NOMO-1 treated with dmso at 0.1 percent for 144 hours (cell line): ENCODE measurements at regions not wholly inside any gene's neighbourhood (a gene's known extent, or its start where the extent isn't known, plus 50 kb on each side); places are given as distances from the start of the nearest gene placed in this dataset.
"Not testable (repeated sequence)": the region's sequence is repeated elsewhere in the genome, so short reads cannot be mapped to it uniquely, and the experiment has no call there.

Experiments used
- DNase-seq: peaks from one replicate; lab custom pipeline; 2025; ENCODE audit not compliant: unreplicated experiment; lab: John Stamatoyannopoulos, UW

DNA sequence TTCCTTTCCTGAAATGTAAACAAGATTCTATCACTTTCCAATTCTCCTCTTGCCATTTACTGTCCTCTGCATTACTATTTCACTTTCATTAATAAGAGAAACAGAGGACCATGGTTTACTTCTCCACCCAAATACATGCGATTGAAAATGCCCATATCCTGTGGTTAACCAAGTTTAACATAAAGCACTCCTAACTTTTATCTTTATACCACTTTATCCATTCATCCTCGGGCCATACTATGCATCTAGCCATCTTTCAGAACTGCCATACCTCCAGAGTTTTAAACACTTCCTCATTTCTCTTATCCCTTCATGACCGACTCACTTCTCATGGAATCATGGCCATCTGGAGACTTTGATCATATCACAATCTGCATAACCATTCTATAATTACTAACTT lies 1182.3 kb downstream of the CNTNAP5 start:
- no peak for DNase-seq

DNA sequence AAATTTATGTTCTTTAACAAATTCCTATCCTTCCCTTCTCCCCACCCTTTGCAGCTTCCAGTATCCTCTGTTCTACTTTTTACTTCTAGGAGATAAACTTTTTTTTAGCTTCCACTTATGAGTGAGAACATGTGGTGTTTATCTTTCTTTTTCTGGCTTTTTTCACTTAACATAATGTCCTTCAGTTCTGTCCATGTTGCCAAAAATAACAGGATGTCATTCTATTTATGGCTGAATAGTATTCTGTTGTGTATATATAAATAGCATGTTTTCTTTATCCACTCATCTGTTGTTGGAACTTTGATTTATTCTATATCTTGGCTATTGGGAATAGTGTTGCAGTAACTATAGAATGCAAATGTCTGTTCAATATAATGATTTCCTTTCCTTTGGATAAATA lies 1191.2 kb downstream of the CNTNAP5 start:
- no peak for DNase-seq

DNA sequence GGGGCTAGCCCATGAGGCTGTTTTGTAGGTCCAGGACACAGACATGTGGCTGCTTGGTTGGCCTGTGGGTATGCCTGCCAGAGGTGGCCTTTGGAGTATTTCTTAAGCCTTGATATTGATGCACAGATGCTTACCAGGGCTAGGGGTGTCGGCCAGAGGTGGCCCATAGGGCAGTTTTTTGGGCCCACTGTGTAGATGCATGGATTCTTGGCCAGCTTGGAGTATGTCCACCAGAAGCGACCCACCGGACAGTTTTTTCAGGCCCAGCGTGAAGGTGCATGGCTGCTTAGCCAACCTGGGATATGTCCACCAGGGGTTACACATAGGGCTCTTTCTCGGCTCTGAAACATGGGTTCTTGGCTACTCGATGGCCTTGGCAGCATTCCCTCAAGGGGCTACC lies 1199.1 kb downstream of the CNTNAP5 start:
- no peak for DNase-seq

DNA sequence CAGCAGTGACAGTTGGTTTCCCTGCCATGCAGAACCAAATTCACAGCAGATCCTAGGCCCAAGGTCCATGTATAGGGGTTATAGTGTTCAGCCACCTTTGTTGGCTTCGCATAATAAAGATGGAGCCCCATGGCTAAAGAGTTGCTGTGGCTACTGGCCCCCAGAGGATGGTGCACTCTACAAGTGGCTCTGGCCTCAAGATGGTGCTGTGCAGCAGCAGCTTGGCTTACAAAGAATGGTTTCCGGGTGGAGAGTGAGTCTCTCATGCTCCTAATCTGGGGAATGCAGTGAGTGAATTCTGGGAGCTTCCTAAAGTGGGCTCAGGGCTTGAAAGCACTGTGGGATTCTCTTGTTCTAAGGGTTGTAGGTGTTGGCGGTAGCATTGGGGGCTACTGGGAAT lies 1199.7 kb downstream of the CNTNAP5 start:
- DNase-seq = no peak

DNA sequence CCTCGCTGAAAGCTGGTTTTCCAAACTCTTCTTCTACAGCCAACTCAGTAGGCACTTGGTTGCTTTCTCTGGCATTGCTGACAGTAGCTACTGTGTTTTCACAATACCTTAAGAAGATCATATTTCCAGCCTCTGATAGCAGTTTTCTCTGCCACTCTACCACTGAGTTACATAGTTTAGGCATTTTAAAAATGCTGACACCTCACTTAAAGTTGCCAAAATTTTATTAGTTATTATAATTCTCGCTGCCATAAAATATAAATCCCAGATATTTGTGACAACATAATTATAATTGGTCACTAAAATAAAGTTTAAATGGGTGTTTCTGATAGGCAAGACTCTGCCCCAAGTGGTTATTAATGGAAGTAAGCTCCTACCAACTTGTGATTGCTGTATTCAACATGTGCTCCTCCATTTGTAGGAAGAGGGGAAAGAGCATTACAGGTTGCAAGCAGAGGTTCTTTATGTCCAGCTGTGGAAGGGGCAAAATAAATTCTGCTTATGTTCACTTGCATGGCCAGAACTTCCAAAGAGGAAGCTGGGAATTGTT lies 1202.8 kb downstream of the CNTNAP5 start:
- DNase-seq = no peak

DNA sequence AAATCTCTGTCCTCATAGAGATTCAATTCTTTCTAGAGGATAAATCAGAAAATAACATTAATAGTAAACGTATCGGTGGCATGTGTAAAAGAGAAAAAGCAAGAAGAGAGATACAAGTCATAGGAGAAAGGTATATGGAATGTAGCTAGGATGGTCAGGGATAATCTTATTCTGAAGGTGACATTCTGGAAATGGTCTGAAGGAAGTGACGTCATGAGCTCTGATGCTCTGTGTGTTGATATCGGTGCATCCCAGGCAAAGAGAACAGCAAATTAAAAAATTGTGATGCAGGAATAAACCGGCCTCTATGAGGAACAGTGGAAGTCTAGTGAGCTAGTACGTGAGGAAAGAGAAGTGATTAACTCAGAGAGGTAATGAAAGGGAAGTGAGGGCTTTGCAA lies 1215.8 kb downstream of the CNTNAP5 start:
- no peak for DNase-seq

DNA sequence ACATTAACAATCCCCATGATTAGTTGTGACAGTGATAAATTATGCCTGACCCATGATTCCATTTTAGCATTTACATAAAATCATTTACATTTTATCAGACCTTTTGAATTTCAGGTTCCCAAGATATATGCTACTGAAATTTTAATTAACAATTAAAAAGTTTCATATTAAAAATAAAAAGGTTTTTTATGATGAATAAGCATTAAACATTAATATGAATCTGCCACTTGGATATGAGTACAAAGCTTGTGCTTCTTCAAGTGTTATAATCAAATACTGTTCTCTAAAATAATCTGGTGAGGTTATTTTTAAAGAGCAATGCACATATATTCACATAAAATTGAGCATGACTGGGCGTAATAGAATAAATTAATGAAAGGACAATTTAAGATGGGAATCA lies 1218.0 kb downstream of the CNTNAP5 start:
- DNase-seq = no peak

DNA sequence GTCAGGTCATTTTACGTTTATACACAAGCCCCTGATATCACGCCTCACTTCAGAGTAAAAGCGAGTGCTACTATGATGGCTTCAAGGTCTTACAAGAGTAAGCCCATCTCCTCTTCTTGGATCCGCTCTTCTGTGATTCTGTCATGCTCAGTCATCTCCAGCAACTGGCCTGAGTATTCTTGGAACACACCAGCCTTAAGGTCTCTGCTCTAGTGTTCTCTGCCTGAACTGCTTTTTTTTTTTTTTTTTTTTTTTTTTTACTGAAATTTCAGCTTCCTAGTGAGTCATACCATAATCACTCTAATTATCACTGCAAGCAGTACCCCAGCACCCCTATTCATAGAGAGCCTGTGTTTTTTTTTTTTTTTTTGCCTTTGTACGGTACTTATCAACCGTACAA lies 1228.9 kb downstream of the CNTNAP5 start:
- no peak for DNase-seq

DNA sequence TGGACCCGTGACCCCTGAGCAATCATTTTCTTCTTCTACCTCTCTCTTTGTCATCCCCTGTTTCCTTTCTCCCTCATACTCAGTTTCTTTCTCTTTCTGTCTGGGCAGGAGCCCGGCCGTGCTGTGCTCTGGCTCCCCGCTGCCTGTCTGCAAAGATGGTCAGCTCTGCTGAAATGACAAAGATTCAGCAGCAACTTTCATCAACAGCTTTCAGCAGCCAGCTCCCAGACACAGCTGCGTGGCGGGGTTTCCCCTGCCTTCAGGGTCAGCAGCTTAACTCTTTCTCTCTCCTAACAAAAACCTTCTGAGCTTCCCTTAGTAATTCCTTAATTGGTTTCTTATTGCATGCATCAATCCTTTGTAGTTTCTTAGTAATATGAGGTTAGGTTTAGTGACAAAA lies 1234.4 kb downstream of the CNTNAP5 start:
- no peak for DNase-seq

DNA sequence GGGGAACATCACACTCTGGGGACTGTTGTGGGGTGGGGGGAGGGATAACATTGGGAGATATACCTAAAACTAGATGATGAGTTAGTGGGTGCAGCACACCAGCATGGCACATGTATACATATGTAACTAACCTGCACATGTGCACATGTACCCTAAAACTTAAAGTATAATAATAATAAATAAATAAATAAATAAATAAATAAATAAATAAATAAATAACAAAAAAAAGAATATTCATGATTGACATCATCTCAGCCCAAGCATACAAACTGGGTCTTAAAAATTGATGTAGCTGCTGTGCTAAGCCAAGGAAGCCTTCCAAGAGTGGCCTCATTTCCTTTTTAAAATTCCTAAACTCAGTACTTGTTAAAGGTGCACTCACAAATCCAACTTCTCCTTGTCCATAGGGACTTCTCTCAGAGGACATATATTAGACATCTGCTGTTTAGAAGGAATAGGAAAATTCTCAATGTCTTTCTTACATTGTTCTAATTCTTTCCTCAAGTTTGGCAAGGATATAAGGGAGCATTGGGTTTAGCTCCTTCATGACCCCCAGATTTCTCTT lies 1235.4 kb downstream of the CNTNAP5 start:
- not testable (repeated sequence) for DNase-seq

DNA sequence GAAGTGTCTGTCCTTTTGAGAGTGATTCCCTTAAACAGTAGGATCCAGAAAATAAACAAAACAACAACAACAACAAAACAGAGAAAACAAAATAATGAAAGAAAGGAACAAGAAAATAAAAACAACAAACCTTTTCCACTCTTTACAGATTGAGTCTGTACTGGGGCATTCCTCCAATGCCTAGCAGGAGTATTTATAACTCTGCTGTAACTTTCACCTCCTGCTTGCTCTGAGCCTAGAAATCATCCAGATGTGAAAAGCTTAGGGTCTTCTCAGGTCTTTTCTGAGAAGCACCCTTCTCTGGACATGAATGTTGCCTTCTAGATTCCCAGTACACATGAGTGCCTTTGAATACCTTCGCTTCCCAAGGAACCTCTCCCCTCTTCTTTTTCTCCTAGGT lies 1239.4 kb downstream of the CNTNAP5 start:
- no peak for DNase-seq

DNA sequence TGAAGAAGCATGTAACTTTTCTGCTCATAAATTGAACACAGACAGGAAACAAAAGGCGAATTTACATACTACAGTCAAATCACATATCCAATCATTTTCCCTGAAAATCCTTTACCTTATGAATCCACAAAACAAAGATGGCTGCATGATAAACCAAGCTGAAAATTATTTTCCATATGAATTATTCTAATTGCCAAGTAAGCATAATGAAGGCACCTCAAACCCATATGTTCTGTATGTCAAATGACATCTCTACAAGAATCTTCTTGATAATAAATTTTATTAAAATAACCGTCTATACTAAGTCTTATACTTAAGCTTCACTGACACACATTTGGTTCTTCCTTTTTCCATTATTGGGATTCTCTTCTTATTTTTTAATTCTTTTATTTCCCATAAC lies 1242.6 kb downstream of the CNTNAP5 start:
- DNase-seq = no peak

DNA sequence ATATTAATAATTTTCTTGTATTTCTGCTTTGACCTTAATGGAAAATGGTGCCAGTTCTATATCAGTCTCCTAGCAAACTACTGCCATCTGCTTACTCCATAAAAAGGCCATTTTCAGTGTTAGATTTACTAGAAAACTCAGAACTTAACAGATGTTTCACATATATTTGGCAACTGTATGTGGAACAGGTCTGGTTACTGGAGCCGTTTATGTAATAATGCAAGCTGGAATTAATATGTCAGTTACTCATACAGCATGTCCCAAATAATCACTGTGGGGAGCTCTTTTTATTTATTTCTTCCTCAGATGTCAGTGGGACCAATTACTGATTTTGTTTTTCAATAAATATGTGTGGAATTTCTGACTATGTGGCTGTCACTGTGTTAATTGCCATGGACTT lies 1247.6 kb downstream of the CNTNAP5 start:
- no peak for DNase-seq

DNA sequence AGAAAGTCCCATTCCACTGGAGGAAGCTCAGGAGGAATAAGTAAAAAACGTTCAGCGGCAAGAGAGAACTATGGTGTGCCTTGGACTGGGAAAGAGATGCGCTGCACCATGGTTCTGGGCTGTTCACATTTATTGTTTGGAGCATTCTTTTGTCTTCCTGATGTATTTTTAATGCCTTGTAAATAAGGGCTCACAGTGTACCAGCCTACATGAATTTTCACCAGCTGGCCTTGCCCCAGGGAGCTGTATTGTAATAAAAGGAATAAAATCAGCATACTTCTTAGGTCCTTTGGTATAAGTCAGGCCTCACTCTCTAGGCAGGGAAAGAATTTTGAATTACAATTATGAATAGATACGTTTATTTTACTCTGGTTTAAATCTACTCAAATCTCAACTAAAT lies 1249.6 kb downstream of the CNTNAP5 start:
- no peak for DNase-seq

DNA sequence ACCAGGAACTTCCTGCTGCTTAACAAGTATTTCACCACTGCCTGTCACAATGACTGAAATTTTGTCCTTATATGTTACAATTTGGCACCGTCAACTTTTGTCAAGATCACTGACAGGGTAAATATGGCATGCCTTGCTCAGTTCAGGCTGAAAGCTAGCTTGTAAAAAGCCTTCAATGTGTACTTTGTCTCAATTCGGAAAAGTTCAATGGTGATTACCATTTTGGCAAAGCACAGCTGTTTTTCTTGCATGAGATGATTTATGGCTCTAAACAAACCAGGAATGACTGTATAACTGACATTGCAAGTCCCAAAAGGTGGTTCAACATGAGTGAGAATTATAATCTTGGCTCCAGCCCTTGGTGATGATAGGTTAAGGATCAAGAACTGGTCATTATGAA lies 1255.2 kb downstream of the CNTNAP5 start:
- DNase-seq = no peak

DNA sequence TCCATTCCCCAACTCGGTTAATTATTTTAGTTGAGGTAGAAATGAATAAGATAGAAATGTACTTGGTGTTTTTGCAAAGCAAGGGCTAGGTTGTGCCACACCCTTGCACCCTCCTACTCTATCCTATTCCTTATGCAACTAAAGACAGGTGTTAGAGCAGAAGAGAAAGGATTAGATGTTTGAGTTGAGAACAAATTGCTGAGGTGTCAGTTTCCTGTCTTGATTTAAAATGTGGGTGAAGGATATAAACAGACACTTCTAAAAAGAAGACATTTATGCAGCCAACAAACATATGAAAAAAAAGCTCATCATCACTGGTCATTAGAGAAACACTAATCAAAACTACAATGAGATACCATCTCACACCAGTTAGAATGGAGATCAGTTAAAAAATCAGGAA lies 1256.2 kb downstream of the CNTNAP5 start:
- DNase-seq = no peak

DNA sequence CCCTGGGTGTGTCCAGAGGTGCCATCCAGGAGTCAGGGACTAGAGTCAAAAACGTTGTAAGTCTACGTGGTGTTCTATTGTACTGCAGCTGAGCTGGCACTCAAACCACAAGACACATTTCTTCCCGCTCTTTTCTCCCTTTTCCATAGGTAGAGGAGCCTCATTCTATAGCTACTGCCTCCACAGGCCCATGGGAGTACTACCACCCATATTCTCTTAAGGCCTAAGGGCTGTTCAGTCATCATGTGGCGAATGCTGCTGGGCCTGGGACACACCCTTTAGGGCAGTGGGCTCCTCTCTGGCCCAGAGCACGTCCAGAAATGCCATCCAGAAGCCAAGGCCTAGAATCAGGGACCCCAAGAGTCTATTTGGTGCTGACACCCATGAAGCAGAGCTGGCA lies 1271.7 kb downstream of the CNTNAP5 start:
- no peak for DNase-seq

DNA sequence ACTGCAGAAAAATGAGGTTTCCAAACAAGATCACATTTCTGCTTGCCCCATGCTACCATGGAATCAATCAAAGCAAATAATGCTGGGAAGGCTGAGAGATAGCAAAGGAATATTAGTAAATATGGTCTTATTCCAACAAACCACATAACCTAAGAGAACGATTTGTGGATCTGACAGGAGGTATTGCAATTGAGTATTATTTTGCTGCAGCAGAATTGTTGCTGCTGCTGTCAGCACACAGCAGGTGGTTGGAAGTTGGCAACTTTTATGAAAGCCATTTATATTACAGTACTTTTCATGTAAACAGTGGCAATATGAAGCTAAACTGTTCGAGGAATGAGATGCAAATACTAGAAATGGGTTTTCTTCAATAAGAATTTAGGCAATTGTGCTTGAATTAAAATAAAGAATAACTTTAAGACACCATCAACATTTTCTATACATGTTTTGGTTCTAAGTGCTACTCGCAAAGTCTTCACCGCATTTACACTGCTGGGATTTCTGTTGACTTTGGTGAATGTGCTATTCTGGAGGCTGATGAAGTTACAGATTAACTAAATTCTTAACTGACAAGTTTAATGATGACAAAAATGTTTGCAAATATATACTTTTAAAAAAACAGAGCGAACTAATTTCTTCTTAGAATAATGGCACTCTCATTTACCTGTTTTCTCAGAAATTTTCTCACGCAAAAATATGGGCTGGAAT lies 1285.7 kb downstream of the CNTNAP5 start:
- no peak for DNase-seq

DNA sequence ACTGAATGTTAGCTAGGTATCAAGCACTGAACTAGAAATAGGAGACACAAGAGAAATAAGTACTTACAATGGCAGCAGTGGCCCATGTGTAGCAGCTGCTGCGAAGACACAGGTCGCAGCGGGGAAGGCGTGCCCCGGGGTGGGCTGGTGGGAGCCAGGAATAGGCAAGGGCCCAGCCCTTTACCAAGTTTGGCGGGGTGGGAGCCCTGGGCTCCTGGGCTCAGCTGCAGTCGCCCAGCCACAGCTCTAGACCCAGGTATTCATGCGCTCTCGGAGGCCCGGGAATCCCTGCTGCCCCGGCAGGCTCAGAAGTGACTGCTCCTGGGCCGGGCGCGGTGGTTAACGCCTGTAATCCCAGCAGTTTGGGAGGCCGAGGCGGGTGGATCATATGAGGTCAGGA lies 1287.3 kb downstream of the CNTNAP5 start:
- DNase-seq = no peak

DNA sequence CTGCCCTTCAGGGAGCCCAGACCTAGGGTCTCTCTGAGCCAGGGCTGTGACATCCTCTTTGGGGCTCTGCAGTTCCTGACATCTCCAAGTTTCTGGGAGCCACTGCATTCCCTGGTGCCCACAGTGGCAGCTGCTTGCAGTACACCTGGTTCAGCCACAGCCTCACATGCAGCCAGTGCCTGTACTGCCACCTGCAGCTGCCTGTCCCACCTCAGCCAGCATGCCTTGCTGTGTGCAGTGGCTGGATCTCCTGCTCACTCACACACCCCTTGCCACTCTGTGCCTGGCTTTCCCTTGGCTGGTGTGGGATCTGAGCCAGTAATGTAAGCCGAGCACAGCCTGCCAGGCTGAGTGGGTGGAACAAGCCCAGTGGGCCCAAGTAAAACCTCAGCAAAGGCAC lies 1288.7 kb downstream of the CNTNAP5 start:
- DNase-seq = no peak

DNA sequence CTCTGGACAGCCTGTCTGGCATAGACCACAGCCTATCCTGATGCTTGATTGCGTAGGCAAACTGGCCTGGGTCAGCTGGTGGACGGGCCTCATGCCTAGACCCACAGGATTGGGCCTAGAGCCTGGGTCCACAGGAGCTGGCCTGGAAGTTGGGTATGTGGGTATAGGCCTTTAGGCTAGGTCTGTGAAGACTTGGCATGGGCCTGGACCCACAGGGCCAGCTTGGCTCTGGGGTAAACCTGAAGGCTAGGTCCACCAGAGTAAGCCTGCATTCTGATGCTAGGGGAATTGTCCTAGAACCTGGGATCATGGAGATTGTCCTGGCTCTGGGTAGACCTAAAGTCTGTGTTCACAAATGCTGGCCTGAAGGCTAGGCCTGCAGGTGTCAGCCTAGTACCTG lies 1293.7 kb downstream of the CNTNAP5 start:
- DNase-seq = no peak

DNA sequence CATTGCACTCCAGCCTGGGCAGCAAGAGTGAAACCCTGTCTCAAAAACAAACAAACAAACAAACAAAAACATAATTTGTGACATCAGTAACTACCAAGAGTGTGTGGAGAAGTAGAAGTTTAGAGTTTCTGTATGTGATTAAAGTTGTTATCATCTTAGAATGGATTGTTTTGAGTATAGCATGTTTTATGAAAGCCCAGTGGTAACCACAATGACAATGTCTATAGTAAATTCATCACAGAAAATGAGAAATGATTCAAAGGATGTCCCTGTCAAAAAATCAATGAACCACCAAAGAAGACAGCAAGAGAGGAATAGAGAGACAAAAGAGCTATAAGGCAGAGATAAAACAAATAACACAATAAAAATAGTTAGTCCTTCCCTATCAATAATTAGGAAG lies 1299.2 kb downstream of the CNTNAP5 start:
- no peak for DNase-seq

DNA sequence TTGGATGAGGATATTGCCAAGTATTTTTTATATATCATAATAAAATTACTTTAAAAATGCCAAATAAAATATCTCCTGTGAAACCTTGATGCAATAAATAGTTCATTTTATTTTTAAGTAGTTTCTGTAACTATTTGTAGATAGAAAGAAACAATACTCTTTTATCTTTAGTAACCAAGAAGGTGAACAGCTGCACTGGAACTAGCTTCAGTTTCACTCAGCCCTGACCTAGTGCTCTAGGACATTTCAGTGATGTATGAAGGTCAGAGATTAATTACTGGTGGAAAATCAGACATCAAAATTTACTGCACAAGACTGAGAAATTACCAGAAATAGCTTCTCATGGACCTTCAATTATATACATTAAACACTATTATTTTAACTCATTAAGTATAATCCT lies 1305.0 kb downstream of the CNTNAP5 start:
- no peak for DNase-seq
